GM21447 (cell line): ENCODE measurements at regions not wholly inside any gene's neighbourhood (a gene's known extent, or its start where the extent isn't known, plus 50 kb on each side); places are given as distances from the start of the nearest gene placed in this dataset.

Source experiments
- ATAC-seq: cut with Tn5 transposase; IDR thresholded peaks from one replicate; pipeline ENCODE4 v1.9.1; 2021; ENCODE audit not compliant: unreplicated experiment

GRCh38 chr2:103734911-103735310, 973.1 kb downstream of the TMEM182 start:
- no peak for ATAC-seq

- ATAC-seq = no peak
Observed at GRCh38 chr2:103738108-103738507, 976.3 kb downstream of the TMEM182 start.

DNA sequence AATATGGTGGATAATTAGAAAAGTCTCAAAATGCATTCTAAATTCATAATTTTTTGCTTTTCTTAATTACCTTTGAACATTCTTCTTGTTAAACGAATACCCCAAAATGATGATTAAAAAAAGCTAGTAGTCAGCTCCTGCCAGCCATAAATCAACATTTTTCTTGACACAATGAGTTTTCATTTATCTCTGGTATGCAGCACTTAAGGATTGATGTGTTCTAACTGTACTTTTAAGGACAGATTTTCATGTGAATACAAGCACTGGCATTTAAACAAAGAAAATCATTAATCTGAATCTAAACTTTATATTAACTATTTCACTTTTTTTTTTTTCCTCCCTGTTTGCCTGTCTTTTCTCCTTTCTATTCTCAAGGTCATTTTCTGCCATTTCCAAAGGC, 976.8 kb downstream of the TMEM182 start:
- no peak for ATAC-seq

DNA sequence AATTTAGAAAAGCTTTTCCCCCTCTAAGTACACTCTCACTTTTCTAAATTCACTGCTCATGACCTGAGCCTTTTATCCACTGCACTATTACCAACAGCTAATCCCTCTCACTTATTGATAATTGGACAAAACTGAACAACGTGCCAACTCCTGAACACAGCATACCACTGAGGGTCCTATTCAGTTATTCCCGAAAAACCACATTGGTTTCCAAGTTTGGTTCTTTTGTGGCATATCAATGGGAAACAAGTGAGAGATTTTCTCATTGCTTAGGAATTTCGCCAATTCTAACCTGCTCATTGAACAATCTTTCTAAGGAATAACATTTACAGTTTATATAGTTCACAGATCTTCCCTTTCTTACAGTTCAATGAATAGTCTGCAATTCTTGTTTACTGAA, 977.4 kb downstream of the TMEM182 start:
- ATAC-seq = no peak

DNA sequence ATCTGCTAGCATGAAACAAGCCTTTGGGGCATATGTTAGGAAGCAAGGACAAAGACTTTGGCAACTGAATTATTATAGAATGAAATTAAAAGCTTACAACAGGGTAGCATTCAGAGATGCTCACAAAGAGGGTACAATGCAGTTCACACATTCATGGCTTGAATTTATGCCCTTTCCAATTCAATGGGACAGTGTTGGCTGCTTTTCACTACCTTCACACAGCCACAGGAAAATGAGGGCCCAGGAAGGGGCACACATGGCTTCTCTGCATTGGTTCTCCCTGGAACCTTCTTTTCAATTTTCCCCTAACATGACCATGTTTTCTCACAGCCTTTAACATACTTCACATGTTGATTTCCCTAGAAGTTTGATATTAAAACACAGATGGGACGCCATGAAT, 978.1 kb downstream of the TMEM182 start:
- no peak for ATAC-seq

DNA sequence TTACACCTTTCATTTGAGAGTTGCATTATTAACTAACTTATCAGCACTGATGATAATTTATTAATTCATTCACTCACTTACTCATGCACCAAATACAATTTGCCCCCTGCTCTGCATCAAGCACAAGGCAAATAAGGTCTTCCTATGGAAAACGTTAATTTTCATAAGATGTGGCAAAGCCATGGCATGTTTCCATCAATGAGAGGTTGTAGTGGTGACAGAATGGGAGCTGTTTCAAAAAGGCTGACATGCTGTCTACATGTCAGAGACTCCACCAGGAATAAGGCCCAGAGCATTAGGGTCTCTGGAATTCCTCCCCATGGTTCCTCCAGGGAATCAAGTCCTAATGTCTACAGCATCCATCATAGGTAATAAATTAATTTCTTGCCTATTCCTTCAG, 978.8 kb downstream of the TMEM182 start:
- ATAC-seq = no peak

- ATAC-seq = no peak
Observed at GRCh38 chr2:103743195-103743594, 981.4 kb downstream of the TMEM182 start.

- ATAC-seq = no peak
Observed at GRCh38 chr2:103754530-103754929, 992.7 kb downstream of the TMEM182 start.

DNA sequence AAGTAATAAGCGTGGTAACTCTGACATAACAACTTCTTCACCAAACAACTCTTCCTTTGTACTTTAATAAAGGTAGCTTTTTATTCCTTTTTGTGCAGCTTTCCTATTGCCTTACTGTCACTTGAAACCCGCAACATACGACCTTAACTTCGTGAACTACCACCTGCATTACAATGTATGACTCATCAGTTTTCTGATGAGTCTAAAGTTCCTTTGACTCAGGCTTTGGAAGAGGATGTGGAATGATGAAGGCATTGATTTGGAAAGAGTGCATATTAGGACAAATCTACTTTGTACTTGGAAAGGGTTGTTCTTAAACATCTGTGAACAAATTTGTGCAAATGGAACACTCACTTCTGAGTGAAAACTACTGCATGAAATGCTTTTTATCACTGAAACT, 1012.1 kb downstream of the TMEM182 start:
- ATAC-seq = no peak

DNA sequence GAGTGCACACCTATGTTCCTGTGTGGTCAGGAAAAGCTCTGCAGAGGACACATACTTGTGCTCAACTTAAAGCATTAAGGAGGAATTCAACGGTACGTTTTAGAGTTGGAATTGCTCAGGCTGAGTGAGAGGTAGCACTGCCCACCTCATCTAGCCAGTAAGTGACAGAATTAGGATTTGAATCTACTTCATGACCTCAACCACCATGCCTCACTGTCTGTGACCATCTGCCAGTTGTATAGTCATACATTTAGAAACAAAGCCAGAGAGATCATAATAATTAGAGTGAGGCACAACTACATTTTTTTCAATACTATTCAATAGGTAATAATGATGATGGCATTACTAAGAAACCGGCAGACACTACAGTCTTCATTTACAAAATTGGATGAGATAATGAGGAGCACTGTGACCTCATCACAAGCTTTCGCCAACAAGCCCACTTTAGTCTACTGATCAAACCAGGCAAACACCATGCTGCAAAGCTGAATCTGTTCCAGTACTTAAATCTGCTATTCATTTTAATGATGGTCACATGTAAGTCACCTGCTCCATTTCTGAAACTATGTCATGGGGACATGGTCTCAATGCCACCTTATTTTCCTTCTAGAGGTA, 1018.4 kb downstream of the TMEM182 start:
- ATAC-seq = no peak

DNA sequence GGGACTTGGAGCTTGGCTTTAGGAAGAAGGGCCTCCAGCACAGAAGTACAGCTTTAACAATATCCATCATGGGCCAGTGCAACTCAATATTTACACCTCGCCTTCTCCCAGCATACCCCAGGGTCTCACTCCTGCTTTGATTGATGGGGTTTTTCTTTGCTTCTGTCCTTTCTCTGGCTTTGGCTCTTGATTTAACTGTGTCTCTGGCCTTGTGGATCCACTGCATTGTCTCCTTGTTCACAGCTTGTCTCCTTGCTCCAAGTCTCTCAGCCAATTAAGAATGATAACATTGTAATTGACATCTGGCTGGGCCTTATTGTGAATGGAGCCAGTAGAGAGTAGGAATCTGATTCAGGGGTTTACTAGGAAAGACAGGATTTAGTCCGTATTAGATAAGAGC, 1019.5 kb downstream of the TMEM182 start:
- ATAC-seq = no peak

DNA sequence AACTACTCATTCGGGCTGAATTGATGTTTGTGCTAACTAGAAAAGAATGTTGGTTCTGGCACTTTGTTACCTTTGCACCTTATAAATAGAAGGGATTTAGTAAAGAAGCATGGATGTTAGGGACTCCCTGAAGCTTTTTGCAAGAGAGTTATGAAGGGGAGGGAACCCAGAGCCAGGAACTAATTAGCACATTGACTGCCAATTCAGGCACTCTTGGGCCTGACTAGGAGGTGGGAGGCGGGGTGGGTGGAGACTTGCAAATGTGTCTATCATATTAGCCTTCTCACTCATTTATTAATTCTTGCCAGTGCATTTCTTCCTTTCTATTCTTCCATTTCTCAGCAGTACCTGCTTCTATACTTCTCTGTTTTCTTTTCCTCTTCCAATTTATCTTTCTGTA, 1022.4 kb downstream of the TMEM182 start:
- no peak for ATAC-seq

GRCh38 chr2:103785432-103785831, 1023.6 kb downstream of the TMEM182 start:
- ATAC-seq = no peak

DNA sequence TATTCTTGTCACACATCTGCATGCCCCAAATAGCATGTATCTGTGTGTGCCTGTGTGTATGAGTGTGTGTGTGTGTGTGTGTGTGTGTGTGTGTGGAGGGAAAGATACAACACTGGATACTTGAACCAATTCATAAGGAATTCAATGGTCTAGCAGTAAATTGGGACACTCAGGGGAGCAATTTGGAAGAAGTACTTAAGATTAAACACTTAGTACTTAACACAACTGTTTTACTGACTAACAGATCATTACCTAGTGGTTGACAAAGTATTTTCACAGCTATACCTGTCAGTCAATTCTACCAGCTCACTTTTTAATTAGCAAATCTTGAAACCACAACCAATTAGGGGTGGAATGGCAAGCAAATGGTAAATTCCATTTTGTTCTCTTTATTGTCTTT, 1024.1 kb downstream of the TMEM182 start:
- no peak for ATAC-seq

DNA sequence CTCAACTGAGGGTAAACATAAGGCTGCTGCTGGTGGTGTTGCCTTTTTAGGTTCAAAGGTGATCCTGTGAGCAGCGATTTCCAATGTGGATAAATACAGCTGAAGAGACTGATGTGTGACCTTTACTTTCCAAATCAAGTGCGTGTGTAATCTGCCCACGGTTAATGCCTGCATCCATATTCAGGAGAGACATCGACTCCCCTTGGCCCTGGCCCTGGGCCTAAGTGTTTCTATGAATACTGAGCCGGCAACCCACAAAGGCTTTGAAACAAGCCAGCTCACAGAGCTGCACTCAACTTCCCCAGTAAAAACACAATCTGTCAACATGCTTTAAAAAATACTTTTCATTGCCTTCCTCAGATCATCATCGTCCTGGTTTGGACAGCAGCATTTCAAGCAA, 1026.6 kb downstream of the TMEM182 start:
- no peak for ATAC-seq

GRCh38 chr2:103788951-103789350, 1027.1 kb downstream of the TMEM182 start:
- ATAC-seq = no peak

- no peak for ATAC-seq
Observed at GRCh38 chr2:103789381-103790095, 1027.7 kb downstream of the TMEM182 start.

- no peak for ATAC-seq
Observed at GRCh38 chr2:103792042-103792441, 1030.2 kb downstream of the TMEM182 start.

DNA sequence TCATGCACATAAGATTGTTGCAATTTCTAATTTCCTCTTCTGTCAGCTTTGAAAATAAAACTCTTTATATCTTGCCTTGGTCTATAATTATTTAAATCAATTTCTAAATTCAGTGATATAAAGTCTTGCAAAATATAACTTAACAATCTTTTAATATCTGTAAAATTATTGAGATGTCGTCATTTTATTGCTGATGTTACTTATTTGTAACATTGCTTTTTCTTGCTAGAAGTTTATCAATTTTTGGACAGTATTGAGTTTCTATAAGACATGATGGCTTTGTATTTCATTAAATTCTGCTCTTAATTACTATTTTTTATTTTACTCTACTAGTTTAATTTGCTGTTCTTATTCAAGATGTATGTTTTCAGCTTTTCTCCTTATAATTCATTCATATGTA, 1036.5 kb downstream of the TMEM182 start:
- no peak for ATAC-seq

DNA sequence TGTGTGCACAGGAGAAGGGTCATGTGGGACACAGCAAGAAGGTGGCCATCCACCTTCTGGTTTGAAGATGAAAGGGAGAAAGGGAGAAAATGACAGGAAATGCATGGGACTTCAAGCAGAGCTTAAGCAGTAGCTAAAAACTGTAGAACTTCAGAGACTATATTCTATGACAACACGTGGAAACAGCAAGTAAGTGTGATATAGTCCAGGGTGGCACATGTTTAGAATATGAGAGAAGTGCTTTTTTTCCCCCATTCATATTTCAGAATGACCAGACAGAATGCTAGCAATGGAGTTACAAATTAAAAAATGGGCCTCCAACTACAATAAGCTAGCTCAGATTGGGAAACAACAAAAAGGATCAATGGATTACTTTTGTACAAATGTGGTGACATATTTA, 1042.2 kb downstream of the TMEM182 start:
- ATAC-seq = no peak

- ATAC-seq = no peak
Observed at GRCh38 chr2:103805746-103806145, 1043.9 kb downstream of the TMEM182 start.

DNA sequence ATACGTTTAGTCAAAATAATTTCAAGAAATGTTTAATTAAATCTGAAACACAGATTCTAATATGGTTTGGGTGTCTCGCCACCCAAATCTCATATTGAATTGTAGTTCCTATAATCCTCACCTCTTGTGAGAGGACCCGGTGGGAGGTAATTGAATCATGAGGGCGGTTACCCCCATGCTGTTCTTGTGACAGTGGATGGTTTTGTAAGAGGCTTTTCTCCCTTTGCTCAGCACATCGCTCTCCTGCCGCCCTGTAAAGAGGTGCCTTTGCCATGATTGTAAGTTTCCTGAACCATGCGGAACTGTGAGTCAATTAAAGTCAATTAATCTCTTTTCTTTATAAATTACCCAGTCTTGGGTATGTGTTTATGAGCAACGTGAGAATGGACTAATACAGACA, 1045.1 kb upstream of the POU3F3 start:
- no peak for ATAC-seq

- no peak for ATAC-seq
Observed at GRCh38 chr2:103809415-103809814, 1044.5 kb upstream of the POU3F3 start.
